ENCODE measurements at regions not wholly inside any gene's neighbourhood (a gene's known extent, or its start where the extent isn't known, plus 50 kb on each side); places are given as distances from the start of the nearest gene placed in this dataset.

GRCh38 chr13:50195045-50195444 is 179.8 kb downstream of the KCNRG start:
- no peak for DNase-seq (ENCODE audit: low read depth in 2 of 2)

GRCh38 chr13:50196118-50196517 is 180.9 kb downstream of the KCNRG start:
- no peak for DNase-seq (ENCODE audit: low read depth in 2 of 2)

- no peak for DNase-seq (ENCODE audit: low read depth in 2 of 2)
Measured at GRCh38 chr13:50197705-50198104, 182.5 kb downstream of the KCNRG start.

- DNase-seq (ENCODE audit: low read depth in 2 of 2): no peak
Measured at GRCh38 chr13:50198508-50198907, 183.3 kb downstream of the KCNRG start.

GRCh38 chr13:50200569-50200968 is 185.3 kb downstream of the KCNRG start:
- DNase-seq (ENCODE audit: low read depth in 2 of 2): no peak

- DNase-seq (ENCODE audit: low read depth in 2 of 2): no peak
Measured at GRCh38 chr13:50200988-50201387, 185.7 kb downstream of the KCNRG start.

- DNase-seq (ENCODE audit: low read depth in 2 of 2): no peak
Measured at GRCh38 chr13:50202485-50202884, 187.2 kb downstream of the KCNRG start.

- no peak for DNase-seq (ENCODE audit: low read depth in 2 of 2)
Measured at GRCh38 chr13:50203256-50203941, 188.2 kb downstream of the KCNRG start.

- no peak for DNase-seq (ENCODE audit: low read depth in 2 of 2)
Measured at GRCh38 chr13:50205581-50205980, 190.3 kb downstream of the KCNRG start.

GRCh38 chr13:50208826-50209335 is 193.6 kb downstream of the KCNRG start:
- DNase-seq (ENCODE audit: low read depth in 2 of 2): no peak

GRCh38 chr13:50209631-50210030 is 194.4 kb downstream of the KCNRG start:
- no peak for DNase-seq (ENCODE audit: low read depth in 2 of 2)

- no peak for DNase-seq (ENCODE audit: low read depth in 2 of 2)
Measured at GRCh38 chr13:50213526-50213925, 198.3 kb downstream of the KCNRG start.

GRCh38 chr13:50214514-50214913 is 199.3 kb downstream of the KCNRG start:
- no peak for DNase-seq (ENCODE audit: low read depth in 2 of 2)

GRCh38 chr13:50215399-50215798 is 200.2 kb downstream of the KCNRG start:
- DNase-seq (ENCODE audit: low read depth in 2 of 2): no peak

GRCh38 chr13:50219743-50220142 is 204.5 kb downstream of the KCNRG start:
- no peak for DNase-seq (ENCODE audit: low read depth in 2 of 2)

GRCh38 chr13:50220938-50221337 is 205.7 kb downstream of the KCNRG start:
- no peak for DNase-seq (ENCODE audit: low read depth in 2 of 2)

- no peak for DNase-seq (ENCODE audit: low read depth in 2 of 2)
Measured at GRCh38 chr13:50222569-50223332, 207.5 kb downstream of the KCNRG start.

- no peak for DNase-seq (ENCODE audit: low read depth in 2 of 2)
Measured at GRCh38 chr13:50224534-50224933, 209.3 kb downstream of the KCNRG start.

- DNase-seq (ENCODE audit: low read depth in 2 of 2): no peak
Measured at GRCh38 chr13:50225193-50226155, 210.2 kb downstream of the KCNRG start.

GRCh38 chr13:50226515-50227155 is 211.4 kb downstream of the KCNRG start:
- DNase-seq (ENCODE audit: low read depth in 2 of 2): no peak

- DNase-seq (ENCODE audit: low read depth in 2 of 2): no peak
Measured at GRCh38 chr13:50227361-50227760, 212.1 kb downstream of the KCNRG start.
